K562 (cell line): ENCODE measurements at regions not wholly inside any gene's neighbourhood (a gene's known extent, or its start where the extent isn't known, plus 50 kb on each side); places are given as distances from the start of the nearest gene placed in this dataset.

Experiments used
- ATAC-seq: fragments of 200-7000 bp; cut with Tn5 transposase; 3 replicates; pipeline ENCODE4 v1.9.1; 2020; ENCODE audit warnings: moderate library complexity
- BruUV-seq: library from RNA; stranded (reverse); fragments of 400-500 nt; replicated peaks from 2 replicates; lab custom pipeline; 2021; lab: Mats Ljungman, UMichigan
- CTCF ChIA-PET: fragments of 300-600 bp; formaldehyde crosslinking; extraction: SDS; loops from one replicate; lab custom pipeline; 2021; ENCODE audit warnings: low intra/inter-chr PET ratio; lab: Yijun Ruan, JAX
- POLR2A ChIA-PET: fragments of 300-600, 350-650 bp; sonication (Branson Sonifier 250); formaldehyde crosslinking; extraction: SDS; loops from one replicate; lab custom pipeline; 2021; ENCODE audit warnings: antibody characterized with exemption, inconsistent platforms; lab: Yijun Ruan, JAX
- DNase-seq, 4 experiments: peaks; one replicate each; pipeline versions ENCODE4 v3.0.0 to v3.0.0-alpha.2; 2011 to 2018; ENCODE audit warnings: low spot score in 3 of 4, mixed read lengths in 3 of 4; ENCODE audit errors: extremely low read depth in 1 of 4
- FAIRE-seq: peaks from 2 replicates; lab custom pipeline; 2011; peaks lifted over from hg19 to GRCh38; lab: Jason Lieb, UNC
- H2AFZ ChIP-seq: 2 replicates; pipeline ENCODE4 v1.6.0; 2011; ENCODE audit warnings: low read depth, low read length, control low read depth, inconsistent platforms
- H3K27ac ChIP-seq: fragments of 200-600 bp; 3 replicates; pipeline ENCODE4 v1.8.0; 2011; ENCODE audit warnings: low read depth, mild to moderate bottlenecking, control low read depth, inconsistent platforms, low read length, moderate library complexity, mixed read lengths; ENCODE audit errors: extremely low read depth
- H3K27me3 ChIP-seq, 2 experiments: fragments of 300-600 bp in 1 of 2; 2 replicates in 1 of 2; 3 replicates in 1 of 2; pipeline versions ENCODE4 v1.6.0 to v1.8.0; 2011; ENCODE audit warnings: inconsistent platforms in 2 of 2, low read length in 2 of 2, mild to moderate bottlenecking in 1 of 2, mixed read lengths in 1 of 2, moderate library complexity in 1 of 2; ENCODE audit not compliant: control insufficient read depth in 2 of 2, insufficient read depth in 2 of 2
- H3K36me3 ChIP-seq: fragments of 300-600 bp; 3 replicates; pipeline ENCODE4 v1.8.0; 2011; ENCODE audit warnings: mild to moderate bottlenecking, low read length, inconsistent platforms; ENCODE audit not compliant: control insufficient read depth, insufficient read depth
- H3K4me1 ChIP-seq, 2 experiments: fragments of 200-600 bp in 1 of 2; replicated peaks in 1 of 2; 2 replicates in 1 of 2; 3 replicates in 1 of 2; pipeline versions ENCODE4 v1.5.1 to v1.8.0; 2011; ENCODE audit warnings: inconsistent platforms in 2 of 2, low read length in 2 of 2, mild to moderate bottlenecking in 1 of 2, mixed read lengths in 1 of 2, moderate library complexity in 1 of 2; ENCODE audit not compliant: control insufficient read depth in 2 of 2, insufficient read depth in 2 of 2
- H3K4me2 ChIP-seq: 2 replicates; pipeline ENCODE4 v1.6.1; 2011; ENCODE audit warnings: low read length, control low read depth, inconsistent platforms, mixed read lengths; ENCODE audit not compliant: insufficient read depth
- H3K4me3 ChIP-seq: fragments of 200-600 bp; sonication (generic), shearing (Covaris generic); 2 replicates; pipeline ENCODE4 v1.5.1; 2016; ENCODE audit warnings: control low read depth, inconsistent platforms
- H3K79me2 ChIP-seq: fragments of 200-600 bp; 3 replicates; pipeline ENCODE4 v1.8.0; 2011; ENCODE audit warnings: low read length, inconsistent platforms; ENCODE audit not compliant: control insufficient read depth, insufficient read depth
- H3K9ac ChIP-seq, 2 experiments: 2 replicates each; pipeline versions ENCODE4 v1.6.0 to v1.6.1; 2011; ENCODE audit warnings: low read depth in 2 of 2, low read length in 2 of 2, control low read depth in 1 of 2, inconsistent platforms in 1 of 2, mild to moderate bottlenecking in 1 of 2, mixed read lengths in 1 of 2; ENCODE audit not compliant: insufficient read depth in 1 of 2
- H3K9me1 ChIP-seq: one replicate; pipeline ENCODE4 v1.6.0; 2011; ENCODE audit warnings: inconsistent platforms, mild to moderate bottlenecking, low read length, moderate library complexity; ENCODE audit not compliant: control insufficient read depth, insufficient read depth
- H3K9me3 ChIP-seq: replicated peaks from 2 replicates; pipeline ENCODE4 v1.5.1; 2011; ENCODE audit warnings: low read depth, low read length, inconsistent platforms; ENCODE audit not compliant: control insufficient read depth, insufficient read depth
- H4K20me1 ChIP-seq: replicated peaks from 2 replicates; pipeline ENCODE4 v1.6.1; 2011; ENCODE audit warnings: low read length, inconsistent platforms, mixed read lengths; ENCODE audit not compliant: control insufficient read depth, insufficient read depth
- GATAD2B ChIP-seq: fragments of 450-650 bp; IDR thresholded peaks from 2 replicates; pipeline ENCODE4 v1.6.1; 2017; ENCODE audit warnings: mild to moderate bottlenecking, borderline replicate concordance
- MEF2A ChIP-seq: IDR thresholded peaks from 2 replicates; pipeline ENCODE4 v1.6.1; 2011; ENCODE audit warnings: low read depth, mild to moderate bottlenecking, low read length, moderate library complexity; ENCODE audit not compliant: control insufficient read depth
- MITF ChIP-seq: IDR thresholded peaks from 2 replicates; pipeline ENCODE4 v1.6.1; 2014; ENCODE audit warnings: antibody characterized with exemption
- SMC3 ChIP-seq: conservative IDR thresholded peaks from 2 replicates; pipeline ENCODE4 v1.6.1; 2011; ENCODE audit warnings: low read depth, low read length, improper control_type of control experiment; ENCODE audit not compliant: insufficient read depth
- TFAM ChIP-seq: fragments of 250-450 bp; sonication (Bioruptor Pico); conservative IDR thresholded peaks from 2 replicates; pipeline ENCODE4 v1.5.0; 2021; ENCODE audit warnings: mild to moderate bottlenecking, moderate library complexity
- WGBS: fragments of 100-300 bp; shearing (Covaris generic); methylation state at CpG from one replicate; pipeline ENCODE4 v1.1.6; 2016; ENCODE audit warnings: low coverage, mixed read lengths; ENCODE audit not compliant: insufficient coverage; ENCODE audit errors: missing lambda C conversion rate; 5-methylcytosine and 5-hydroxymethylcytosine counted together
- in situ Hi-C: fragments of 300-500 bp; cut with MboI; formaldehyde crosslinking; loops from 4 replicates; pipeline ENCODE4 v1.15.0; 2018; ENCODE audit warnings: inconsistent platforms, mixed read lengths
- intact Hi-C: fragments of 100-400 bp; cut with micrococcal nuclease; formaldehyde crosslinking; loops from 2 replicates; pipeline ENCODE4 v1.14.2; 2022

- FAIRE-seq (no peak), DNase-seq (no peak)
- 3% methylated on average over 2 of the region's 2 CpGs for WGBS
These were observed 1339.7 kb upstream of the CDH6 start for GRCh38 chr5:29853711-29854220.

More at GRCh38 chr5:29853711-29854220, 1339.7 kb upstream of the CDH6 start:
- H3K4me1 ChIP-seq: no peaks in the 10 kb centered on the region
- ChIA-PET CTCF (no interaction called here), POLR2A (no interaction called here)
- H3K79me2 ChIP-seq: no peaks in the 10 kb centered on the region
- BruUV-seq: no TSS peak
- no peaks in the 10 kb centered on the region for H3K27me3 ChIP-seq
- no peaks in the 10 kb centered on the region for H3K36me3 ChIP-seq
- H3K4me2 ChIP-seq: no peak overlapping the region
- in situ Hi-C loops: no loop called here
- H3K9me1 ChIP-seq: no peaks in the 10 kb centered on the region
- no peak overlapping the region for H2AFZ ChIP-seq
- H4K20me1 ChIP-seq: no peaks in the 10 kb centered on the region
- H3K9me3 ChIP-seq: no peaks in the 10 kb centered on the region
- intact Hi-C loops: no loop called here
- no peak overlapping the region for H3K27ac ChIP-seq
- H3K4me3 ChIP-seq: no peak overlapping the region
- TF ChIP-seq TFAM (CRISPR knock-in tag): no peak
- no peak for TF ChIP-seq GATAD2B
- TF ChIP-seq SMC3: no peak
- no peak for TF ChIP-seq MITF
- TF ChIP-seq MEF2A: no peak
- no peak for ATAC-seq
- no peak overlapping the region for H3K9ac ChIP-seq
